CD14-positive monocyte (primary cell): ENCODE measurements at regions not wholly inside any gene's neighbourhood (a gene's known extent, or its start where the extent isn't known, plus 50 kb on each side); places are given as distances from the start of the nearest gene placed in this dataset.

Experiments
- DNase-seq, 3 donors: peaks; one replicate each; pipeline ENCODE4 v3.0.0-alpha.2; 2011 to 2022
- H2AFZ ChIP-seq: 2 replicates; pipeline ENCODE4 v1.6.0; 2012; ENCODE audit warnings: mild to moderate bottlenecking, low read depth, low read length, inconsistent platforms; ENCODE audit not compliant: insufficient read depth, poor library complexity, severe bottlenecking
- H3K27ac ChIP-seq, 2 donors: 1 replicate in 1 of 2; 2 replicates in 1 of 2; pipeline ENCODE4 v1.5.1; 2012 to 2013; ENCODE audit warnings: low read length in 2 of 2, control low read depth in 1 of 2, inconsistent platforms in 1 of 2, low read depth in 1 of 2, mild to moderate bottlenecking in 1 of 2
- H3K27me3 ChIP-seq, 2 donors: one replicate each; pipeline versions ENCODE4 v1.6.0 to v1.6.1; 2011 to 2013; ENCODE audit warnings: low read length in 2 of 2; ENCODE audit not compliant: control insufficient read depth in 2 of 2, insufficient read depth in 2 of 2
- H3K36me3 ChIP-seq, 2 donors: replicated peaks in 1 of 2; 1 replicate in 1 of 2; 2 replicates in 1 of 2; pipeline versions ENCODE4 v1.5.1 to v1.6.1; 2012 to 2013; ENCODE audit warnings: low read length in 2 of 2, control low read depth in 1 of 2, inconsistent platforms in 1 of 2, mild to moderate bottlenecking in 1 of 2; ENCODE audit not compliant: insufficient read depth in 2 of 2, control insufficient read depth in 1 of 2
- H3K4me1 ChIP-seq, 2 donors: 1 replicate in 1 of 2; 2 replicates in 1 of 2; pipeline versions ENCODE4 v1.5.1 to v1.6.1; 2012 to 2013; ENCODE audit warnings: low read length in 2 of 2, control low read depth in 1 of 2, inconsistent platforms in 1 of 2, mild to moderate bottlenecking in 1 of 2, moderate library complexity in 1 of 2; ENCODE audit not compliant: insufficient read depth in 2 of 2, control insufficient read depth in 1 of 2
- H3K4me2 ChIP-seq: replicated peaks from 2 replicates; pipeline ENCODE3; 2012; ENCODE audit warnings: low read length, moderate library complexity, mild to moderate bottlenecking; ENCODE audit not compliant: poor library complexity, severe bottlenecking; ENCODE audit errors: extremely low read depth
- H3K4me3 ChIP-seq, 3 experiments: fragments of 200-600 bp in 1 of 3; sonication (generic) in 1 of 3; replicated peaks in 1 of 3; 1 replicate in 2 of 3; 2 replicates in 1 of 3; pipeline ENCODE4 v1.5.1; 2011 to 2013; ENCODE audit warnings: low read length in 3 of 3, mild to moderate bottlenecking in 3 of 3, control low read depth in 2 of 3, low read depth in 2 of 3, inconsistent platforms in 1 of 3, moderate library complexity in 1 of 3
- H3K79me2 ChIP-seq: 2 replicates; pipeline ENCODE4 v1.6.0; 2012; ENCODE audit warnings: mild to moderate bottlenecking, control low read depth, inconsistent platforms, low read length, moderate library complexity; ENCODE audit not compliant: insufficient read depth
- H3K9ac ChIP-seq: 2 replicates; pipeline ENCODE4 v1.6.0; 2017; ENCODE audit warnings: low read length, mild to moderate bottlenecking; ENCODE audit not compliant: insufficient read depth, poor library complexity, severe bottlenecking
- H3K9me3 ChIP-seq, 2 donors: replicated peaks in 1 of 2; 1 replicate in 1 of 2; 2 replicates in 1 of 2; pipeline versions ENCODE4 v1.5.1 to v1.6.1; 2012 to 2013; ENCODE audit warnings: low read length in 2 of 2, control low read depth in 1 of 2; ENCODE audit not compliant: control insufficient read depth in 1 of 2, insufficient read depth in 1 of 2
- H4K20me1 ChIP-seq: 2 replicates; pipeline ENCODE4 v1.6.0; 2012; ENCODE audit warnings: mild to moderate bottlenecking, low read length, control low read depth, moderate library complexity; ENCODE audit not compliant: insufficient read depth
- H3K27ac Mint-ChIP-seq, 7 donors: one replicate each; pipeline ENCODE4 v1.8.0; 2020; ENCODE audit warnings: mild to moderate bottlenecking in 7 of 7, mixed read lengths in 7 of 7, moderate library complexity in 6 of 7, inconsistent platforms in 2 of 7
- H3K27me3 Mint-ChIP-seq, 3 donors: one replicate each; pipeline ENCODE4 v1.8.0; 2021 to 2022; ENCODE audit warnings: low read depth in 3 of 3, mild to moderate bottlenecking in 3 of 3, mixed read lengths in 3 of 3, moderate library complexity in 3 of 3, inconsistent platforms in 1 of 3
- H3K36me3 Mint-ChIP-seq, 2 donors: one replicate each; pipeline ENCODE4 v1.8.0; 2020; ENCODE audit warnings: mixed read lengths in 2 of 2, inconsistent platforms in 1 of 2, mild to moderate bottlenecking in 1 of 2
- H3K4me1 Mint-ChIP-seq: one replicate; pipeline ENCODE4 v1.8.0; 2020; ENCODE audit warnings: mild to moderate bottlenecking, mixed read lengths
- H3K4me3 Mint-ChIP-seq, 2 donors: one replicate each; pipeline ENCODE4 v1.8.0; 2020; ENCODE audit warnings: mild to moderate bottlenecking in 2 of 2, mixed read lengths in 2 of 2, moderate library complexity in 1 of 2
- H3K9me3 Mint-ChIP-seq, 7 donors: one replicate each; pipeline ENCODE4 v1.8.0; 2020 to 2022; ENCODE audit warnings: mixed read lengths in 7 of 7, mild to moderate bottlenecking in 6 of 7, moderate library complexity in 6 of 7, inconsistent platforms in 2 of 7
- WGBS: methylation state at CpG from one replicate; pipeline ENCODE4 v1.1.5; 2013; ENCODE audit warnings: missing lambda C conversion rate; ENCODE audit not compliant: insufficient coverage; 5-methylcytosine and 5-hydroxymethylcytosine counted together
- intact Hi-C, 2 donors: fragments of 100-400 bp; cut with micrococcal nuclease; formaldehyde crosslinking; loops; one replicate each; pipeline versions ENCODE4 v1.15.0 to v1.15.1; 2023
- TF ChIP-seq, protein P1 (sequence below): fragments of 200-600 bp; IDR thresholded peaks from one replicate; pipeline ENCODE4 v1.8.0; 2022; ENCODE audit warnings: antibody characterized with exemption, mild to moderate bottlenecking

GRCh38 chr17:65279456-65279855 lies 142.3 kb downstream of the RGS9 start:
- no peaks in the 10 kb centered on the region for H3K36me3 Mint-ChIP-seq
- WGBS = 100% methylated on average over 1 of the region's 2 CpGs
- no peak overlapping the region for H3K27ac Mint-ChIP-seq
- Histone ChIP-seq H4K20me1 (no peaks in the 10 kb centered on the region), H3K9me3 (no peaks in the 10 kb centered on the region), H3K4me3 (no peak overlapping the region), H2AFZ (no peak overlapping the region), H3K27ac (no peak overlapping the region), H3K4me2 (no peak overlapping the region), H3K4me1 (no peaks in the 10 kb centered on the region), H3K27me3 (peaks cover 0 to 7% of the 10 kb centered on the region in 2 donors), H3K9ac (no peak overlapping the region), H3K79me2 (no peaks in the 10 kb centered on the region), H3K36me3 (no peaks in the 10 kb centered on the region)
- peaks cover 14 to 20% (median 17%) of the 10 kb centered on the region in 3 donors for H3K27me3 Mint-ChIP-seq
- TF ChIP-seq, protein P1, sequence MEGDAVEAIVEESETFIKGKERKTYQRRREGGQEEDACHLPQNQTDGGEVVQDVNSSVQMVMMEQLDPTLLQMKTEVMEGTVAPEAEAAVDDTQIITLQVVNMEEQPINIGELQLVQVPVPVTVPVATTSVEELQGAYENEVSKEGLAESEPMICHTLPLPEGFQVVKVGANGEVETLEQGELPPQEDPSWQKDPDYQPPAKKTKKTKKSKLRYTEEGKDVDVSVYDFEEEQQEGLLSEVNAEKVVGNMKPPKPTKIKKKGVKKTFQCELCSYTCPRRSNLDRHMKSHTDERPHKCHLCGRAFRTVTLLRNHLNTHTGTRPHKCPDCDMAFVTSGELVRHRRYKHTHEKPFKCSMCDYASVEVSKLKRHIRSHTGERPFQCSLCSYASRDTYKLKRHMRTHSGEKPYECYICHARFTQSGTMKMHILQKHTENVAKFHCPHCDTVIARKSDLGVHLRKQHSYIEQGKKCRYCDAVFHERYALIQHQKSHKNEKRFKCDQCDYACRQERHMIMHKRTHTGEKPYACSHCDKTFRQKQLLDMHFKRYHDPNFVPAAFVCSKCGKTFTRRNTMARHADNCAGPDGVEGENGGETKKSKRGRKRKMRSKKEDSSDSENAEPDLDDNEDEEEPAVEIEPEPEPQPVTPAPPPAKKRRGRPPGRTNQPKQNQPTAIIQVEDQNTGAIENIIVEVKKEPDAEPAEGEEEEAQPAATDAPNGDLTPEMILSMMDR = no peak
- no peak overlapping the region for H3K4me3 Mint-ChIP-seq
- peaks cover 0 to 3% (median 0%) of the 10 kb centered on the region in 7 donors for H3K9me3 Mint-ChIP-seq
- DNase-seq = no peak
- peaks cover 5% of the 10 kb centered on the region for H3K4me1 Mint-ChIP-seq
- intact Hi-C loops = no loop called here

DNA sequence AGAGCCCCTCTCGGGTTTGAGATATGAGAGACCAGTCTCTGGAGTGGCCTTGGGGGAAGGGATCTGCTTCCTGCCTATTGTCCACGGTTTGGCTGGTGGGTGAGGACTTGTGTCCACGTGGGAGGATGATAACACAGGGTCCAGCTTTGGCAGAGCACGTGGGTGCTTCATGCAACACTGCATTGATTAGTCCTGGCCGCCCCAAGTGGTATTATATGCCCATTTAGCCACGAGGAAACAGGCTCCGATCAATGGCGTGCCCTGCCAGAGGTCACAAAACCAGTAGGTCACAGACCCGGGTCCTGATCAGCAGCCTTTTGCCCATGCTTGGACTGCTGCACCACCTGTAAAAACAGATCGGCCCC lies 141.6 kb downstream of the RGS9 start:
- H3K36me3 Mint-ChIP-seq = no peaks in the 10 kb centered on the region
- no peaks in the 10 kb centered on the region for H3K36me3 ChIP-seq
- H4K20me1 ChIP-seq = no peaks in the 10 kb centered on the region
- H3K27ac ChIP-seq = no peak overlapping the region
- H3K9me3 ChIP-seq = no peaks in the 10 kb centered on the region
- H3K27me3 ChIP-seq = peaks cover 0 to 7% of the 10 kb centered on the region in 2 donors
- H2AFZ ChIP-seq = no peak overlapping the region
- no peak for DNase-seq
- H3K4me1 Mint-ChIP-seq = peaks cover 5% of the 10 kb centered on the region
- H3K4me2 ChIP-seq = no peak overlapping the region
- no peak overlapping the region for H3K4me3 ChIP-seq
- TF ChIP-seq, protein P1 = no peak
- H3K4me3 Mint-ChIP-seq = no peak overlapping the region
- H3K9me3 Mint-ChIP-seq = peaks cover 0 to 3% (median 0%) of the 10 kb centered on the region in 7 donors
- 80% methylated on average over 9 of the region's 10 CpGs for WGBS
- peaks cover 14 to 20% (median 17%) of the 10 kb centered on the region in 3 donors for H3K27me3 Mint-ChIP-seq
- no peak overlapping the region for H3K9ac ChIP-seq
- intact Hi-C loops = no loop called here
- no peak overlapping the region for H3K27ac Mint-ChIP-seq
- no peaks in the 10 kb centered on the region for H3K79me2 ChIP-seq
- H3K4me1 ChIP-seq = no peaks in the 10 kb centered on the region
